Breast epithelium (tissue), 3 donors: ENCODE measurements at regions not wholly inside any gene's neighbourhood (a gene's known extent, or its start where the extent isn't known, plus 50 kb on each side); places are given as distances from the start of the nearest gene placed in this dataset.

Source experiments
- POLR2A ChIP-seq: fragments of 450-650 bp; IDR thresholded peaks from one replicate; pipeline ENCODE4 v1.6.1; 2016; ENCODE audit warnings: antibody characterized with exemption, mild to moderate bottlenecking, moderate library complexity
- POLR2AphosphoS5 ChIP-seq, 3 donors: sonication (generic); formaldehyde crosslinking; IDR thresholded peaks; one replicate each; pipeline ENCODE4 v1.6.1; 2017; ENCODE audit warnings: antibody characterized with exemption in 3 of 3
- TF ChIP-seq, protein P1 (sequence below), 3 donors: fragments of 450-650 bp; IDR thresholded peaks; one replicate each; pipeline ENCODE4 v1.5.1; 2016 to 2017; ENCODE audit warnings: antibody characterized with exemption in 3 of 3, mild to moderate bottlenecking in 3 of 3, moderate library complexity in 3 of 3

DNA sequence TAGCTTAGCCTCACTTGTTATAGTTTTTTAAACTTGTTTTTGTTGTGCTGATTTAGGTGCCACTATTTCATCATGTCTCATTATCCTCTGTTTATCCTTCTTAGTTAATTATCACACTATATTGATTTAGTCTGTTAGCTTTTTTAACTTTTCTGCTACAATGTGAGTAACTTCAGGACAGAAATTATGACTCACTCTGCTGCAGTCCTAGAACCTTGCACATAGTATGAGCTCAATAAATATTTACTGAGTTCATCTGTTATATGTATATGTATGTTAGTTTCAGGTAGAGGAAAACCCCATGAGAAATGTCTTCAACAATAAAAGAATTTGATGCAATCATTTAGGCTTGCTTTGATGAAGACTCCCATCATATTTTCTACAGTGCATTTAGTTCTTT, 224.3 kb upstream of the NAV3 start:
- TF ChIP-seq POLR2A (no peak), POLR2AphosphoS5 (IDR thresholded peaks at IDR 0.05) (no peak)
- TF ChIP-seq, protein P1, sequence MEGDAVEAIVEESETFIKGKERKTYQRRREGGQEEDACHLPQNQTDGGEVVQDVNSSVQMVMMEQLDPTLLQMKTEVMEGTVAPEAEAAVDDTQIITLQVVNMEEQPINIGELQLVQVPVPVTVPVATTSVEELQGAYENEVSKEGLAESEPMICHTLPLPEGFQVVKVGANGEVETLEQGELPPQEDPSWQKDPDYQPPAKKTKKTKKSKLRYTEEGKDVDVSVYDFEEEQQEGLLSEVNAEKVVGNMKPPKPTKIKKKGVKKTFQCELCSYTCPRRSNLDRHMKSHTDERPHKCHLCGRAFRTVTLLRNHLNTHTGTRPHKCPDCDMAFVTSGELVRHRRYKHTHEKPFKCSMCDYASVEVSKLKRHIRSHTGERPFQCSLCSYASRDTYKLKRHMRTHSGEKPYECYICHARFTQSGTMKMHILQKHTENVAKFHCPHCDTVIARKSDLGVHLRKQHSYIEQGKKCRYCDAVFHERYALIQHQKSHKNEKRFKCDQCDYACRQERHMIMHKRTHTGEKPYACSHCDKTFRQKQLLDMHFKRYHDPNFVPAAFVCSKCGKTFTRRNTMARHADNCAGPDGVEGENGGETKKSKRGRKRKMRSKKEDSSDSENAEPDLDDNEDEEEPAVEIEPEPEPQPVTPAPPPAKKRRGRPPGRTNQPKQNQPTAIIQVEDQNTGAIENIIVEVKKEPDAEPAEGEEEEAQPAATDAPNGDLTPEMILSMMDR (IDR thresholded peaks at IDR 0.05) = no peak
